SK-N-MC (cell line): ENCODE measurements at regions not wholly inside any gene's neighbourhood (a gene's known extent, or its start where the extent isn't known, plus 50 kb on each side); places are given as distances from the start of the nearest gene placed in this dataset.
"Not testable (repeated sequence)": the region's sequence is repeated elsewhere in the genome, so short reads cannot be mapped to it uniquely, and the experiment has no call there.

Source experiments
- EZH2 ChIP-seq: fragments of 200-600 bp; sonication (generic); IDR thresholded peaks from one replicate; pipeline ENCODE4 v1.6.1; 2017; ENCODE audit warnings: antibody characterized with exemption
- POLR2AphosphoS5 ChIP-seq: IDR thresholded peaks from 2 replicates; pipeline ENCODE4 v1.6.1; 2012; ENCODE audit warnings: mild to moderate bottlenecking, low read depth, low read length, borderline replicate concordance

DNA sequence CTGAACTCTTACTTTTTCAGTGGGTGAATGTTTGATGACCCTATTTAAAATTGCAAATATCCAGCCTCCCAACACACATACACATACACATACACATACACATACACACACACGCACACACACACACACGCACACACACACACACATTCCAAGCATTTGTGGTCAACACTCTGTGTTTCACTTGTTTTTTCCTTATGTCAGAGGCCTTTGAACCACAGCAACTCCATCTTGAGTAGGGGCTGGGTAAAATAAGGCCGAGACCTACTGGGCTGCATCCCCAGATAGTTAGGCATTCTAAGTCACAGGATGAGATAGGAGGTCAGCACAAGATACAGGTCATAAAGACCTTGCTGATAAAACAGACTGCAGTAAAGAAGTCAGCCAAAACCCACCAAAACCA lies 56.6 kb upstream of the BDP1 start:
- not testable (repeated sequence) for TF ChIP-seq EZH2, POLR2AphosphoS5
